ENCODE measurements at regions not wholly inside any gene's neighbourhood (a gene's known extent, or its start where the extent isn't known, plus 50 kb on each side); places are given as distances from the start of the nearest gene placed in this dataset.
"Not testable (repeated sequence)": the region's sequence is repeated elsewhere in the genome, so short reads cannot be mapped to it uniquely, and the experiment has no call there.

GRCh38 chr9:6102336-6102987 lies 87.0 kb upstream of the RANBP6 start:
- TF ChIP-seq, protein P1, sequence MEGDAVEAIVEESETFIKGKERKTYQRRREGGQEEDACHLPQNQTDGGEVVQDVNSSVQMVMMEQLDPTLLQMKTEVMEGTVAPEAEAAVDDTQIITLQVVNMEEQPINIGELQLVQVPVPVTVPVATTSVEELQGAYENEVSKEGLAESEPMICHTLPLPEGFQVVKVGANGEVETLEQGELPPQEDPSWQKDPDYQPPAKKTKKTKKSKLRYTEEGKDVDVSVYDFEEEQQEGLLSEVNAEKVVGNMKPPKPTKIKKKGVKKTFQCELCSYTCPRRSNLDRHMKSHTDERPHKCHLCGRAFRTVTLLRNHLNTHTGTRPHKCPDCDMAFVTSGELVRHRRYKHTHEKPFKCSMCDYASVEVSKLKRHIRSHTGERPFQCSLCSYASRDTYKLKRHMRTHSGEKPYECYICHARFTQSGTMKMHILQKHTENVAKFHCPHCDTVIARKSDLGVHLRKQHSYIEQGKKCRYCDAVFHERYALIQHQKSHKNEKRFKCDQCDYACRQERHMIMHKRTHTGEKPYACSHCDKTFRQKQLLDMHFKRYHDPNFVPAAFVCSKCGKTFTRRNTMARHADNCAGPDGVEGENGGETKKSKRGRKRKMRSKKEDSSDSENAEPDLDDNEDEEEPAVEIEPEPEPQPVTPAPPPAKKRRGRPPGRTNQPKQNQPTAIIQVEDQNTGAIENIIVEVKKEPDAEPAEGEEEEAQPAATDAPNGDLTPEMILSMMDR (IDR thresholded peaks at IDR 0.05), result not testable (repeated sequence)
- not testable (repeated sequence) for TF ChIP-seq POLR2A (IDR thresholded peaks at IDR 0.05)

All from lower leg skin (tissue), 3 donors.